Colon (tissue), 2 donors: ENCODE measurements at regions not wholly inside any gene's neighbourhood (a gene's known extent, or its start where the extent isn't known, plus 50 kb on each side); places are given as distances from the start of the nearest gene placed in this dataset.
"Not testable (repeated sequence)": the region's sequence is repeated elsewhere in the genome, so short reads cannot be mapped to it uniquely, and the experiment has no call there.

Experiments used
- FAIRE-seq: peaks from 2 replicates; lab custom pipeline; 2012; peaks lifted over from hg19 to GRCh38; lab: Jason Lieb, UNC
- donor health status: control.
- donor health status: control.

- no peak for FAIRE-seq
These were observed 189.1 kb upstream of the KBTBD8 start for GRCh38 chr3:66808891-66809594.

- no peak for FAIRE-seq
These were observed 188.5 kb upstream of the KBTBD8 start for GRCh38 chr3:66809595-66809958.

DNA sequence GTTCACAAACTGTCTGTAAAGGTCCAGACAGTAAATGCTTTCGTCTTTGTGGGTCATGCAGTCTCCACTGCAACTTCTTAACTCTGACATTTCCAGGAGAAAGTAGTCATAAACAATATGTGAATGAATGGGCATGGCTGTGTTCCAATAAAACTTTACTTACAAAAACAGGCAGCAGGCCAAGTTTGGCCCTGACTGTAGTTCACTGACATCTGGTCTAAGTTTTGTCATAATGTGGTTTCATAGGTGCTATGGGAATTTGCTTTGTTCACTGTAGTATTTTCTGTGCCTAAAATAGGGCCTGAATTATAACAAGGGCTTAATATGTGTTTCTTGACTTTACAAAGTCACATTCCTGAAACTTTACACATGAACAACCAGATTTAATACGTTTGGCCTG, 186.0 kb upstream of the KBTBD8 start:
- FAIRE-seq = no peak

GRCh38 chr3:66812741-66813140, 185.4 kb upstream of the KBTBD8 start:
- no peak for FAIRE-seq

DNA sequence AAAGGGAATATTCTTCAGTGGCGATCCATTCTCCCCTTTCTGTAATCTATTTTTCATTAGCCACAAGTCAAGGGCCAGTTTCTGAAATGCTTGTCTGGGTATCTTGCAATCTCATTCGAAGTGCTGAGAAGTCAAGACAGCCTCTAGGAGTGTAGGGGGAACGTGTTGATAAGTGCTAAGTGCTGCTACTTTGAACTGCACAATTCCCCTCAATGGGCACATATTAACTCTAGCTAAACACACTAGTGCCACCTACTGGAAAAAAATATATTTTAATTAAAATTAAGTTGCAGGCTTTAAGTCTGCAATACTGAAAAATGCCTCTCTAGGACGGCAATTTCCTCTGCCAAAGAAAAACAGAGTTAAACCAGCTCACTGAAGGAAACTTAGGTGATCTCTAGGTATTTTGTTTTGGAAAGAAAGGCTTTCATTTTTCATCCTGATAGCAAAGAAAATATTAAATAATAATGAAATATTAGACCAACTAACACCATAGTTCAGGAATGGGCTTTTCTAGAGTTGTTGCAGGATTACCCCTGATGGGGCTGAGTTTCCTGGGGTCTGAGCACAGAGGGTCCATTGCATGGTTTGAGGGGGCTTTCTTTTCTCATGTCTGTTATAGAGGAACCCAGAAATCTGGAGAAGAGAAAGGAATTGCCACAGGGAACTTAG, 181.9 kb upstream of the KBTBD8 start:
- FAIRE-seq = peak; percentile 21

GRCh38 chr3:66817951-66818557, 180.1 kb upstream of the KBTBD8 start:
- FAIRE-seq = no peak

- FAIRE-seq = no peak
These were observed 178.1 kb upstream of the KBTBD8 start for GRCh38 chr3:66819993-66820501.

DNA sequence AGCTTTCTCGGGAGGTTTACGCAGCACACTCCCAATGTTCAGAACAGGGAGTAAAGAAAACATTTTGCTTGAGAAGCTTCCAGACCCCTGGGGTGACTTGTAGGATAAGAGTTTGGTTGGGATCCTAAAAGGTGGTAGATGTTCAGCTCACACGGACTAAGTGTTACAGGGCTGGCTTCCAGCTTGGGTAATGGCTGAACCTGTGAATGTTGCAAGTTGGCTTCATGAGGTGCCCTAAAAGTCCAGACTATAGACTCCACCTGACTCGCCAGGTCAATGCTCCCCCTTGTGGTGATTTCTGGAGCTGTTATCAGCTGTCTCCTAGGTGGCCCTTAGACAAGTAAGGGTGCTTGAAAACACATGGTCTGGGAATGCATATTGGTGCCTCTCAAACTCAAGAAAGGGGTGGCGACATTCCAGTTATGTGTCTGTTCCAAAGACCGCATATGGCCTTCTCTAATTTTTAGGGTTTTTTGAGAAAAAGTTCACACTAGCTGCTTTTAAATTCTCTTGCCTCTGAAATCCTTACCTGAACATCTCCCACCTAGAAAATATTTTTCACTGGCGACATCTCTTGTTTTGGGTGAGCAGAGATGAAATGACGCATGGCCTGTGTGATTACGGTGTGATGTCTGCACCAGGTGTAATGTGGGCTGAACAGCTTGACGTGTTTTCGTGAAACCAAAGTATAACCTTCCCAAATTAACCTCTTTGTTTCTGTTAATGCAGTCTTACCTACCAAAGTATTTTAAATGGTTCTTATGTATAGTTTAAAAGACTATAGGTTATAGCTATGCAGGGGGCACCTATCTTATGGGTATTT, 175.7 kb upstream of the KBTBD8 start:
- no peak for FAIRE-seq

DNA sequence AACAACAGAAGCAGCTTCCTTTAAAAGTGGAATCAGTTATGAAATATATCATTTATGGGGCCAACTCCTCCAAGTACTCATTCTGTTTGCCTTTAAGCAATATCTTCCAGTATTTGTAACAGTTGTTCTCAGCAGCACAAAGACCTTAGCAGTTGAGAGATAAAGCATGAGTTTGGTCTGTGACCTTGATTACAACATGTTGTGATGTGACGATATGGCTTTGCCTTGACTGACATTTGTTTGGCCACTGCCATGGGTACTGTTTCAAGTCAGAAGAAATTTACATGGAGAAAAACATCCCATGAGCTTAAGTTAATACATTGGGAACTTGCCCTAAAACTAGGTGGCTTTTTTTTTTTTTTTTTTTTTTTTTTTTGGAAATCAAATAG, 175.1 kb upstream of the KBTBD8 start:
- FAIRE-seq = no peak

GRCh38 chr3:66823532-66823931, 174.6 kb upstream of the KBTBD8 start:
- no peak for FAIRE-seq

DNA sequence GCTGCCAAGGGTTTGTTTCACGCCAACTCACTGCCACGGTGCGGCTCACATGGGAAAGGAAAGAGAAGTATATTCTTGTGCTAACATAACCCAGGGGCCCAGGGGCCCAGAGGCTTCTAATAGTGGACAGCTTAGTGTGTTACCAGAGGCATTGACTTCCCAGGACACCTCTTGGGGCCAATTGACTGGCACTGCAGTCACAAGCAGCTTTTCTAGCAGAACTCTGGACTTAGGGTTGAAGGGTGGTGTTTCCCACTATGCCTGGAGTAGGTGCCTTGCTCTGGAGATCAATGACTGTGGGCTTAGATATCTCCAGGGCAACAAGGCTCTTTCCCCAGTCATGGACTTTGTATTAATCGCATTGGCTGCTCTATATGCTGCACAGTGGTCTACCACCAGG, 172.7 kb upstream of the KBTBD8 start:
- no peak for FAIRE-seq

- no peak for FAIRE-seq
These were observed 170.4 kb upstream of the KBTBD8 start for GRCh38 chr3:66827726-66828125.

GRCh38 chr3:66828303-66828702, 169.8 kb upstream of the KBTBD8 start:
- no peak for FAIRE-seq

DNA sequence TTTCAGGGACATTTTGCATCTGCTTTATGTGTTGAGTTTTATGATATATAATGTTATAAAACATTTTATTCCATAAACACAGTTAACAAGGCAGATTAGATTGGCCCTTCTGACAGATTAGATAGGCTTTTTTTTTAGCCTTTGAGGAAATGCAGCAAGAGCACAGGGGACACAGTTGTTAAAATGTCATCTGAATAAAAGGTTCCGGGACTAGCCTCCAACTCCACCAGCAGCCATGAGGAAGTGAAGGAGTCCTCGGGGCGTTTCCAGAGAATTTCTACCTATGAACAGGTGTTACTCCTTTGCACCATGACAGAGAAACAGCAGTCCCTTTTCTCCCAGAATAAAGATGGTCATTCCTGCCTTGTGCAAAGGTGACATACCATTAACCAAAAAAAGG, 167.8 kb upstream of the KBTBD8 start:
- FAIRE-seq = peak; percentile 87

- no peak for FAIRE-seq
These were observed 166.2 kb upstream of the KBTBD8 start for GRCh38 chr3:66831931-66832330.

DNA sequence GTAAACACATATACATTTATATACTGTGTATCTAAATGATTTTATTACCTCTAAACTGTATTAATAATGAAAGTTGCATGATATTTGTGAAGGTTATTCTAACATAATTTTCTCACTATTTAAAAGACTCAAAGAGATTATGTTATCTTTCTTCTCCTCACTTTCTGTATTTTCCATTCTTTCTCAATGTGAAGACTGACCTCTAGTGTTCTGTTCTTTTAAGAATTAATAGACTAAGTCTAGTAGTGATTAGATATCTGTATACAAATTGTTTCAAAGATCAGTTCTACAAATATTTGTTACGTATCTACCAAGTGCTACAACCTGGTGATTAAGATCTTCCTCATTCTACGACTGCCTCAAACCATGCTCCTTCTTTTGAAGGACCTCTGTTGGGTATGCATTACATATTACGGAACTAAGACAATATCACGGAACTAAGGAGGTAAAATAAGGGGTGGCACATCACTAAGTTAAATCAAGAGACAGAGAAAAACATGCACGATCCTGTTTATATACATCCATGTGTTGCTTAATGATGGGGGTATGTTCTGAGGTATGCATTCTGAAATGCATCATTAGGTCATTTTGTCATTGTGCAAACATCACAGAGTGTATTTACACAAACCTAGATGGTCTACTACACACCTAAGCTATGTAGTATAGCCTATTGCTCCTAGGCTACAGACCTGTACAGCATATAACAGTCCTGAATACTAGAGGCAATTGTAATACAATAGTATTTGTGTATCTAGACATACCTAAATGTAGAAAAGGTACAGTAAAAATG, 161.5 kb upstream of the KBTBD8 start:
- no peak for FAIRE-seq

DNA sequence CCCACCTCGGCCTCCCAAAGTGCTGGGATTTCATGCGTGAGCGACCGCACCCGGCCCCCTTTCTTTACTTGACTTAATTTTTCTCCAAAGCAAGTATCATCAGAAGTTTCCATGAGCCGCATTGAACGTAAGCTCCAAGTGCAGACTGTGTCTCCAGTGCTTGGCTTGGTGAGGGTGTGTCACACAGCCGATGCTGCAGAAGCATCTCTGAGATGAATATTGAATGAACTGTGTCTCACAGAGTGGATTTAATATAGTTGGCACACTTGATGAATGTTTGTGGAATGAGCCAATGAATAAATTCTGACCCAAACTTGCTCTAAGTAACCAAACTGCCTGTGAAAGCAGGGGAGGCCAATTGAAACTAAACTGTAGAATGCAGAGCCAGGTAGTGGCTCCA, 159.4 kb upstream of the KBTBD8 start:
- FAIRE-seq = no peak

DNA sequence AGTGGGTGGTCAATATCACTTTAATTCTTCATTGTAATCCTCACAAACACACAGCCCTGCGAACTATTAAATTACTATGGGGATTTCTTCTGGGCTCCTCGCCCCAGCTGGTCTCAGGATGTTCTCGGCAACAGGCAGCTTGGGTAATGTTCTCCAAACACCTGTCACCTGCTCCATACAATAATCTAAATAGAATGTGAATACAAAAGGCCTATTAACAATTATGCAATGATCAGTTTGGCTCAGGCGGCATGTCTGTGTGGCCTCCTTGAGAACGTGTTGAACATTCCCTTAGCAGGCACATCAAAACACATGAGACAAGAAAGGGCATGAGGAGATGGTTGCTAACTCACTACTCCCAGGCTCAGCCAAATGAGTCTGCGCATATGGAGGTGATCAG, 158.6 kb upstream of the KBTBD8 start:
- no peak for FAIRE-seq

DNA sequence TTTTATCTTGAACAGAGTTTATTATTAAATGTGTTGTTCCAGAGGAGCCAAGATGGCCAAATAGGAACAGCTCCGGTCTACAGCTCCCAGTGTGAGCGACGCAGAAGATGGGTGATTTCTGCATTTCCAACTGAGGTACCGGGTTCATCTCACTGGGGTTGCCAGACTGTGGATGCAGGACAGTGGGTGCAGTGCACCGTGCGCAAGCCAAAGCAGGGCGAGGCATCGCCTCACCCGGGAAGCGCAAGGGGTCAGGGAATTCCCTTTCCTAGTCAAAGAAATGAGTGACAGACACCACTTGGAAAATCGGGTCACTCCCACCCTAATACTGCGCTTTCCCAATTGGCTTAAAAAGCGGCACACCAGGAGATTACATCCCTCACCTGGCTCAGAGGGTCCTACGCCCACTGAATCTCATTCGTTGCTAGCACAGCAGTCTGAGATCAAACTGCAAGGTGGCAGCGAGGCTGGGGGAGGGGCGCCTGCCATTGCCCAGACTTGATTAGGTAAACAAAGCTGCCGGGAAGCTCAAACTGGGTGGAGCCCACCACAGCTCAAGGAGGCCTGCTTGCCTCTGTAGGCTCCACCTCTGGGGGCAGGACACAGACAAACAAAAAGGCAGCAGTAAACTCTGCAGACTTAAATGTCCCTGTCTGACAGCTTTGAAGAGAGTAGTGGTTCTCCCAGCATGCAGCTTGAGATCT, 155.2 kb upstream of the KBTBD8 start:
- not testable (repeated sequence) for FAIRE-seq

GRCh38 chr3:66851894-66852613, 146.1 kb upstream of the KBTBD8 start:
- FAIRE-seq = no peak
